ENCODE measurements at regions not wholly inside any gene's neighbourhood (a gene's known extent, or its start where the extent isn't known, plus 50 kb on each side); places are given as distances from the start of the nearest gene placed in this dataset.
"Not testable (repeated sequence)": the region's sequence is repeated elsewhere in the genome, so short reads cannot be mapped to it uniquely, and the experiment has no call there.

GRCh38 chr7:153747969-153748368, 304.2 kb upstream of the DPP6 start:
- H3K27me3 Mint-ChIP-seq, H3K27ac Mint-ChIP-seq: not testable (repeated sequence)

GRCh38 chr7:153748885-153749284, 303.3 kb upstream of the DPP6 start:
- not testable (repeated sequence) for H3K4me1 Mint-ChIP-seq (ENCODE audit: low read depth); H3K27ac Mint-ChIP-seq; H3K36me3 Mint-ChIP-seq (ENCODE audit: low read depth); H3K9me3 Mint-ChIP-seq; H3K27me3 Mint-ChIP-seq; H3K4me3 Mint-ChIP-seq

More at GRCh38 chr7:153747969-153748368, 304.2 kb upstream of the DPP6 start:
- H3K4me3 Mint-ChIP-seq; H3K9me3 Mint-ChIP-seq; H3K36me3 Mint-ChIP-seq (ENCODE audit: low read depth); H3K4me1 Mint-ChIP-seq (ENCODE audit: low read depth): not testable (repeated sequence)

- not testable (repeated sequence) for H3K4me1 Mint-ChIP-seq (ENCODE audit: low read depth); H3K9me3 Mint-ChIP-seq; H3K27ac Mint-ChIP-seq; H3K36me3 Mint-ChIP-seq (ENCODE audit: low read depth); H3K27me3 Mint-ChIP-seq; H3K4me3 Mint-ChIP-seq
Observed at GRCh38 chr7:153765869-153766268, 286.3 kb upstream of the DPP6 start.

GRCh38 chr7:153766926-153767325, 285.3 kb upstream of the DPP6 start:
- not testable (repeated sequence) for H3K4me3 Mint-ChIP-seq; H3K36me3 Mint-ChIP-seq (ENCODE audit: low read depth); H3K9me3 Mint-ChIP-seq; H3K27me3 Mint-ChIP-seq; H3K27ac Mint-ChIP-seq; H3K4me1 Mint-ChIP-seq (ENCODE audit: low read depth)

GRCh38 chr7:153772966-153773365, 279.2 kb upstream of the DPP6 start:
- Mint-ChIP-seq H3K27ac (no peak overlapping the region), H3K4me3 (no peak overlapping the region), H3K4me1 (ENCODE audit: low read depth) (no peaks in the 10 kb centered on the region), H3K9me3 (peaks cover 3% of the 10 kb centered on the region), H3K27me3 (no peaks in the 10 kb centered on the region), H3K36me3 (ENCODE audit: low read depth) (no peaks in the 10 kb centered on the region)

- H3K4me1 Mint-ChIP-seq (ENCODE audit: low read depth); H3K36me3 Mint-ChIP-seq (ENCODE audit: low read depth); H3K4me3 Mint-ChIP-seq; H3K27me3 Mint-ChIP-seq; H3K27ac Mint-ChIP-seq; H3K9me3 Mint-ChIP-seq: not testable (repeated sequence)
Observed at GRCh38 chr7:153776940-153777339, 275.3 kb upstream of the DPP6 start.

GRCh38 chr7:153797363-153797762, 254.8 kb upstream of the DPP6 start:
- H3K36me3 Mint-ChIP-seq (ENCODE audit: low read depth); H3K27ac Mint-ChIP-seq; H3K27me3 Mint-ChIP-seq; H3K9me3 Mint-ChIP-seq; H3K4me3 Mint-ChIP-seq; H3K4me1 Mint-ChIP-seq (ENCODE audit: low read depth): not testable (repeated sequence)

- H3K27ac Mint-ChIP-seq: no peak overlapping the region
- no peaks in the 10 kb centered on the region for H3K36me3 Mint-ChIP-seq (ENCODE audit: low read depth)
- H3K9me3 Mint-ChIP-seq: peaks cover 11% of the 10 kb centered on the region
- H3K4me1 Mint-ChIP-seq (ENCODE audit: low read depth): no peaks in the 10 kb centered on the region
- no peak overlapping the region for H3K4me3 Mint-ChIP-seq
- no peaks in the 10 kb centered on the region for H3K27me3 Mint-ChIP-seq
Observed at GRCh38 chr7:153808117-153808516, 244.1 kb upstream of the DPP6 start.

GRCh38 chr7:153829525-153829924, 222.7 kb upstream of the DPP6 start:
- Mint-ChIP-seq H3K27ac (no peak overlapping the region), H3K27me3 (no peaks in the 10 kb centered on the region), H3K4me3 (no peak overlapping the region), H3K36me3 (ENCODE audit: low read depth) (no peaks in the 10 kb centered on the region), H3K9me3 (no peaks in the 10 kb centered on the region), H3K4me1 (ENCODE audit: low read depth) (no peaks in the 10 kb centered on the region)

GRCh38 chr7:153832160-153832559, 220.0 kb upstream of the DPP6 start:
- H3K9me3 Mint-ChIP-seq: no peaks in the 10 kb centered on the region
- no peaks in the 10 kb centered on the region for H3K27me3 Mint-ChIP-seq
- no peak overlapping the region for H3K27ac Mint-ChIP-seq
- H3K4me3 Mint-ChIP-seq: no peak overlapping the region
- no peaks in the 10 kb centered on the region for H3K36me3 Mint-ChIP-seq (ENCODE audit: low read depth)
- H3K4me1 Mint-ChIP-seq (ENCODE audit: low read depth): no peaks in the 10 kb centered on the region

GRCh38 chr7:153835103-153835502, 217.1 kb upstream of the DPP6 start:
- H3K27ac Mint-ChIP-seq: no peak overlapping the region
- no peaks in the 10 kb centered on the region for H3K9me3 Mint-ChIP-seq
- H3K36me3 Mint-ChIP-seq (ENCODE audit: low read depth): no peaks in the 10 kb centered on the region
- H3K27me3 Mint-ChIP-seq: no peaks in the 10 kb centered on the region
- no peaks in the 10 kb centered on the region for H3K4me1 Mint-ChIP-seq (ENCODE audit: low read depth)
- no peak overlapping the region for H3K4me3 Mint-ChIP-seq

GRCh38 chr7:153835712-153836265, 216.4 kb upstream of the DPP6 start:
- Mint-ChIP-seq H3K36me3 (ENCODE audit: low read depth) (no peaks in the 10 kb centered on the region), H3K9me3 (no peaks in the 10 kb centered on the region)

GRCh38 chr7:153838591-153838990, 213.6 kb upstream of the DPP6 start:
- no peaks in the 10 kb centered on the region for H3K36me3 Mint-ChIP-seq (ENCODE audit: low read depth)
- H3K27me3 Mint-ChIP-seq: no peaks in the 10 kb centered on the region
- H3K27ac Mint-ChIP-seq: no peak overlapping the region

More at GRCh38 chr7:153835712-153836265, 216.4 kb upstream of the DPP6 start:
- no peak overlapping the region for H3K4me3 Mint-ChIP-seq
- H3K27me3 Mint-ChIP-seq: no peaks in the 10 kb centered on the region
- no peaks in the 10 kb centered on the region for H3K4me1 Mint-ChIP-seq (ENCODE audit: low read depth)
- H3K27ac Mint-ChIP-seq: no peak overlapping the region

GRCh38 chr7:153840861-153841260, 211.3 kb upstream of the DPP6 start:
- Mint-ChIP-seq H3K4me3 (no peak overlapping the region), H3K4me1 (ENCODE audit: low read depth) (no peaks in the 10 kb centered on the region), H3K27ac (no peak overlapping the region), H3K27me3 (no peaks in the 10 kb centered on the region), H3K36me3 (ENCODE audit: low read depth) (no peaks in the 10 kb centered on the region), H3K9me3 (peaks cover 8% of the 10 kb centered on the region)

More at GRCh38 chr7:153838591-153838990, 213.6 kb upstream of the DPP6 start:
- H3K4me1 Mint-ChIP-seq (ENCODE audit: low read depth): no peaks in the 10 kb centered on the region
- peaks cover 6% of the 10 kb centered on the region for H3K9me3 Mint-ChIP-seq
- H3K4me3 Mint-ChIP-seq: no peak overlapping the region

GRCh38 chr7:153847828-153848227, 204.4 kb upstream of the DPP6 start:
- Mint-ChIP-seq H3K36me3 (ENCODE audit: low read depth) (no peaks in the 10 kb centered on the region), H3K27me3 (no peaks in the 10 kb centered on the region), H3K4me3 (no peak overlapping the region), H3K27ac (no peak overlapping the region), H3K9me3 (peaks cover 33% of the 10 kb centered on the region), H3K4me1 (ENCODE audit: low read depth) (no peaks in the 10 kb centered on the region)

GRCh38 chr7:153852261-153852660, 199.9 kb upstream of the DPP6 start:
- peaks cover 23% of the 10 kb centered on the region for H3K9me3 Mint-ChIP-seq
- no peak overlapping the region for H3K27ac Mint-ChIP-seq
- no peaks in the 10 kb centered on the region for H3K27me3 Mint-ChIP-seq
- H3K4me3 Mint-ChIP-seq: no peak overlapping the region
- H3K4me1 Mint-ChIP-seq (ENCODE audit: low read depth): no peaks in the 10 kb centered on the region
- no peaks in the 10 kb centered on the region for H3K36me3 Mint-ChIP-seq (ENCODE audit: low read depth)

Measured in stimulated activated naive CD8-positive, alpha-beta T cell treated with anti-CD3 and anti-CD28 coated beads, Interleukin-15, Interleukin-2, amounts not matched to agents 100 ng/mL and 50 ng/mL, for 24 hours (primary cell).